Fibroblast of lung (primary cell): ENCODE measurements at regions not wholly inside any gene's neighbourhood (a gene's known extent, or its start where the extent isn't known, plus 50 kb on each side); places are given as distances from the start of the nearest gene placed in this dataset.

Source experiments
- DNase-seq, 2 donors: peaks; one replicate each; pipeline versions ENCODE4 v3.0.0 to v3.0.0-alpha.2; 2010; ENCODE audit warnings: low read depth in 2 of 2
- H2AFZ ChIP-seq: 2 replicates; pipeline ENCODE4 v1.5.1; 2012; ENCODE audit warnings: low read length, control low read depth, inconsistent platforms
- H3K27ac ChIP-seq: 2 replicates; pipeline ENCODE4 v1.5.1; 2011; ENCODE audit warnings: low read length, control low read depth; ENCODE audit not compliant: insufficient read depth
- H3K27me3 ChIP-seq: 2 replicates; pipeline ENCODE4 v1.5.1; 2011; ENCODE audit warnings: mild to moderate bottlenecking, low read length; ENCODE audit not compliant: control insufficient read depth, insufficient read depth
- H3K36me3 ChIP-seq: 2 replicates; pipeline ENCODE4 v1.5.1; 2011; ENCODE audit warnings: low read length; ENCODE audit not compliant: control insufficient read depth, insufficient read depth
- H3K4me1 ChIP-seq: 2 replicates; pipeline ENCODE4 v1.5.1; 2011; ENCODE audit warnings: low read length; ENCODE audit not compliant: control insufficient read depth, insufficient read depth; ENCODE audit errors: extremely low read depth
- H3K4me2 ChIP-seq: 2 replicates; pipeline ENCODE4 v1.5.1; 2011; ENCODE audit warnings: low read length, control low read depth; ENCODE audit not compliant: insufficient read depth; ENCODE audit errors: extremely low read depth
- H3K4me3 ChIP-seq, 4 experiments: fragments of 200-600 bp in 1 of 4; sonication (generic) in 1 of 4; replicated peaks in 1 of 4; 2 replicates each; pipeline ENCODE4 v1.5.1; 2011 to 2016; ENCODE audit warnings: low read length in 4 of 4, low read depth in 3 of 4, mild to moderate bottlenecking in 3 of 4, control low read depth in 2 of 4, inconsistent platforms in 1 of 4, mixed read lengths in 1 of 4; ENCODE audit not compliant: insufficient read depth in 1 of 4; ENCODE audit errors: control extremely low read depth in 1 of 4
- H3K79me2 ChIP-seq: 2 replicates; pipeline ENCODE4 v1.5.1; 2012; ENCODE audit warnings: mild to moderate bottlenecking, low read length, inconsistent platforms; ENCODE audit not compliant: control insufficient read depth, insufficient read depth
- H3K9ac ChIP-seq: 2 replicates; pipeline ENCODE4 v1.5.1; 2011; ENCODE audit warnings: mild to moderate bottlenecking, low read length, control low read depth; ENCODE audit not compliant: insufficient read depth
- H3K9me3 ChIP-seq: 2 replicates; pipeline ENCODE4 v1.5.1; 2012; ENCODE audit warnings: low read depth, low read length; ENCODE audit not compliant: control insufficient read depth, insufficient read depth
- H4K20me1 ChIP-seq: 2 replicates; pipeline ENCODE4 v1.5.1; 2011; ENCODE audit warnings: low read length; ENCODE audit not compliant: control insufficient read depth, insufficient read depth; ENCODE audit errors: extremely low read depth
- EZH2 ChIP-seq: IDR thresholded peaks from 2 replicates; pipeline ENCODE4 v1.5.1; 2012; ENCODE audit warnings: low read length, control low read depth, mild to moderate bottlenecking; ENCODE audit errors: missing control alignments
- TF ChIP-seq, protein P1 (sequence below), 2 donors: IDR thresholded peaks in 1 of 2; conservative IDR thresholded peaks in 1 of 2; 1 replicate in 1 of 2; 2 replicates in 1 of 2; pipeline ENCODE4 v1.5.1; 2011 to 2012; ENCODE audit warnings: low read length in 2 of 2, control low read depth in 1 of 2, inconsistent platforms in 1 of 2, low read depth in 1 of 2, mild to moderate bottlenecking in 1 of 2

DNA sequence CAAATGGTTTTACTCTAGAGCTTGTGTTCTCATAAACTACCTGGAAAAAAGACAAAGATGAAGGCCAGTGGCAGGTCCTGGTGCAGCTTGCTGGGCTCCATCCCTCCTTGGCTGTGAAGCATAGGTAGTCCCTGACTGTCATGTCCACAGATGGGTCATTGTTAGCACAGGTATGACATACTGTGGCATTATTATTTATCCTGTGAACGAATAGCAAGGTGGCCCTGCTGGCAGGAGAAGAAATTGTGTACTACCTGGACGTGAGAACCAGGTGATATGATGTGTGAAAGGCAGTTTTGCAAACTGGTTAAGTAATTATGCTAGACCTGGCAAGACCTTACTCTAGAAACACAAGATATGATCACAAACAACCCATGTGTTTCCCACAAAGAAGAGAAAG lies 63.9 kb downstream of the CCDC71L start:
- no peaks in the 10 kb centered on the region for H3K79me2 ChIP-seq
- no peaks in the 10 kb centered on the region for H3K4me1 ChIP-seq
- H3K9ac ChIP-seq: no peak overlapping the region
- H3K27me3 ChIP-seq: no peaks in the 10 kb centered on the region
- TF ChIP-seq, protein P1, sequence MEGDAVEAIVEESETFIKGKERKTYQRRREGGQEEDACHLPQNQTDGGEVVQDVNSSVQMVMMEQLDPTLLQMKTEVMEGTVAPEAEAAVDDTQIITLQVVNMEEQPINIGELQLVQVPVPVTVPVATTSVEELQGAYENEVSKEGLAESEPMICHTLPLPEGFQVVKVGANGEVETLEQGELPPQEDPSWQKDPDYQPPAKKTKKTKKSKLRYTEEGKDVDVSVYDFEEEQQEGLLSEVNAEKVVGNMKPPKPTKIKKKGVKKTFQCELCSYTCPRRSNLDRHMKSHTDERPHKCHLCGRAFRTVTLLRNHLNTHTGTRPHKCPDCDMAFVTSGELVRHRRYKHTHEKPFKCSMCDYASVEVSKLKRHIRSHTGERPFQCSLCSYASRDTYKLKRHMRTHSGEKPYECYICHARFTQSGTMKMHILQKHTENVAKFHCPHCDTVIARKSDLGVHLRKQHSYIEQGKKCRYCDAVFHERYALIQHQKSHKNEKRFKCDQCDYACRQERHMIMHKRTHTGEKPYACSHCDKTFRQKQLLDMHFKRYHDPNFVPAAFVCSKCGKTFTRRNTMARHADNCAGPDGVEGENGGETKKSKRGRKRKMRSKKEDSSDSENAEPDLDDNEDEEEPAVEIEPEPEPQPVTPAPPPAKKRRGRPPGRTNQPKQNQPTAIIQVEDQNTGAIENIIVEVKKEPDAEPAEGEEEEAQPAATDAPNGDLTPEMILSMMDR (conservative IDR thresholded peaks at IDR 0.05 in 1 of 2, IDR thresholded peaks at IDR 0.05 in 1 of 2; ENCODE audit: low read depth in 1 of 2, low read length in 2 of 2): no peak
- no peak for TF ChIP-seq EZH2
- no peak overlapping the region for H3K4me3 ChIP-seq
- H3K36me3 ChIP-seq: no peaks in the 10 kb centered on the region
- H4K20me1 ChIP-seq: no peaks in the 10 kb centered on the region
- DNase-seq: no peak
- no peaks in the 10 kb centered on the region for H3K9me3 ChIP-seq
- H3K27ac ChIP-seq: no peak overlapping the region
- no peak overlapping the region for H3K4me2 ChIP-seq
- H2AFZ ChIP-seq: no peak overlapping the region

DNA sequence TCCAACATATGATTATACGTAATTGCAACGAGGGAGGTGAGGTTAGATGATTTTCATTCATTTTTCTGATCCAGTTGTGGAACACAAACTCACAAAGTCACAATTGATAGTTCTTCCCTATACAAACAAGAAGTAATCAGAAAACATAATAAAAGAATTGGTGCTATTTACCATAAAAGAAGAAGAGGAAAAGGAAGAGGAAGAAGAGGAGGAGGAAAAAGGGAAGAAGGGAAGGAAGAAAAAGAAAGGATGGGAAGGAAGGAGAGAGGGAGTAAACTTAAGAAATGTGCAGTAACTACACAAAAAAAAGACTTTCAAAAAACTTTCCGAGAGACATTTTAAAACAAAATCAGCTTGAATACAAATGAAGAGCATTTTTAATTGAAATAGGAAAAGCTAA lies 65.0 kb downstream of the CCDC71L start:
- H3K4me3 ChIP-seq: no peak overlapping the region
- H2AFZ ChIP-seq: no peak overlapping the region
- no peaks in the 10 kb centered on the region for H3K9me3 ChIP-seq
- H3K9ac ChIP-seq: no peak overlapping the region
- no peak overlapping the region for H3K4me2 ChIP-seq
- no peaks in the 10 kb centered on the region for H3K36me3 ChIP-seq
- no peaks in the 10 kb centered on the region for H4K20me1 ChIP-seq
- H3K79me2 ChIP-seq: no peaks in the 10 kb centered on the region
- TF ChIP-seq, protein P1 (conservative IDR thresholded peaks at IDR 0.05 in 1 of 2, IDR thresholded peaks at IDR 0.05 in 1 of 2; ENCODE audit: low read depth in 1 of 2, low read length in 2 of 2): no peak
- H3K4me1 ChIP-seq: no peaks in the 10 kb centered on the region
- H3K27me3 ChIP-seq: no peaks in the 10 kb centered on the region
- H3K27ac ChIP-seq: no peak overlapping the region
- DNase-seq: no peak

DNA sequence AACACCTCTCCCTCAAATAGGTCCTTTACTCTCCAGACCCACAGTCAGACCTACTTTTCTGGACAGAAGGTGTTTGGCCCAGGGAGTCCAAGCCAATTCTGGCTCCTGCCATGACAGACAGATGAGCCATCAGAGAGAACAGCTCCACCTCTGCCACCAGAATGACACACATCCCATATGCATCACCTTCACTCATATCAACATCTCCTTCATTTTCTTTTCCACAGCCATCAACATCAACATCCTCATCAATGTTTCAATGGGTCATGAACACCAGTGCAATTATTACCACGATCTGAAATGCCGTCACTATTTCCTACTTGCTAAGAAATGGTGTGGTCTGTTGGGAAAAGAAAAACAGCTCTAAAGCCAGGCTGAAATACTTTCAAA lies 67.9 kb downstream of the CCDC71L start:
- no peaks in the 10 kb centered on the region for H3K9me3 ChIP-seq
- no peaks in the 10 kb centered on the region for H3K4me1 ChIP-seq
- H3K27ac ChIP-seq: no peak overlapping the region
- H3K79me2 ChIP-seq: no peaks in the 10 kb centered on the region
- no peak for DNase-seq
- no peak overlapping the region for H3K4me2 ChIP-seq
- TF ChIP-seq, protein P1 (conservative IDR thresholded peaks at IDR 0.05 in 1 of 2, IDR thresholded peaks at IDR 0.05 in 1 of 2; ENCODE audit: low read depth in 1 of 2, low read length in 2 of 2): no peak
- no peak for TF ChIP-seq EZH2
- no peak overlapping the region for H2AFZ ChIP-seq
- H3K27me3 ChIP-seq: no peaks in the 10 kb centered on the region
- no peaks in the 10 kb centered on the region for H3K36me3 ChIP-seq
- no peaks in the 10 kb centered on the region for H4K20me1 ChIP-seq
- H3K4me3 ChIP-seq: no peak overlapping the region
- H3K9ac ChIP-seq: no peak overlapping the region
